Pancreas (tissue), 10 donors: ENCODE measurements at regions not wholly inside any gene's neighbourhood (a gene's known extent, or its start where the extent isn't known, plus 50 kb on each side); places are given as distances from the start of the nearest gene placed in this dataset.

Experiments used
- ATAC-seq, 4 donors: fragments of 200-7000 bp; cut with Tn5 transposase; one replicate each; pipeline versions ENCODE4 v1.8.0 to v1.9.1; 2020; ENCODE audit warnings: mild to moderate bottlenecking in 4 of 4, moderate library complexity in 4 of 4
- DNase-seq, 6 donors: peaks; one replicate each; pipeline ENCODE4 v3.0.0-alpha.2; 2020
- FAIRE-seq: peaks from 2 replicates; lab custom pipeline; 2012; peaks lifted over from hg19 to GRCh38; lab: Jason Lieb, UNC
- H3K27ac ChIP-seq, 4 donors: fragments of 200-600 bp; sonication (generic); 1 replicate in 3 of 4; 2 replicates in 1 of 4; pipeline versions ENCODE4 v1.5.0 to v1.8.0; 2020
- H3K27me3 ChIP-seq, 4 donors: fragments of 200-600 bp; one replicate each; pipeline ENCODE4 v1.8.0; 2021
- H3K36me3 ChIP-seq, 3 donors: fragments of 200-600 bp; sonication (generic) in 1 of 3; one replicate each; pipeline versions ENCODE4 v1.5.0 to v1.8.0; 2020 to 2021
- H3K4me1 ChIP-seq, 3 donors: fragments of 200-600 bp; one replicate each; pipeline ENCODE4 v1.8.0; 2021
- H3K4me3 ChIP-seq, 4 donors: fragments of 200-600 bp; sonication (generic) in 2 of 4; one replicate each; pipeline versions ENCODE4 v1.5.0 to v1.8.0; 2020 to 2021
- H3K9me3 ChIP-seq, 4 donors: fragments of 200-600 bp; one replicate each; pipeline ENCODE4 v1.8.0; 2021
- CTCF ChIP-seq, 4 donors: fragments of 200-600 bp; sonication (generic) in 3 of 4; IDR thresholded peaks; one replicate each; pipeline versions ENCODE4 v1.5.0 to v1.8.0; 2021; ENCODE audit warnings: antibody characterized with exemption in 4 of 4
- WGBS, 2 donors: extraction: QIAGEN DNeasy Blood & Tissue Kit; methylation state at CpG; one replicate each; pipeline ENCODE4 v1.1.7; 2013; 5-methylcytosine and 5-hydroxymethylcytosine counted together
- intact Hi-C, 3 donors: fragments of 100-400 bp; cut with DNase I; formaldehyde crosslinking; loops; one replicate each; pipeline versions ENCODE4 v1.11.1 to v1.14.2; 2022
- donor health status: healthy with polysubstance abuse.
- donor health status: DM: no; HTN: no; CAD: no; lungs with moderate emphysema.
- donor health status: DM: no; HTN: no; CAD: no.
- donor health status: control.
- donor health status: control.
- donor health status: Bipolar disorder and iron deficiency.
- donor health status: DM: yes; HTN: yes; CAD: no.
- donor health status: DM: no; HTN: no; CAD: no.
- donor health status: DM: no; HTN: no; CAD: no.
- donor health status: DM: yes; HTN: yes; CAD: no.

DNA sequence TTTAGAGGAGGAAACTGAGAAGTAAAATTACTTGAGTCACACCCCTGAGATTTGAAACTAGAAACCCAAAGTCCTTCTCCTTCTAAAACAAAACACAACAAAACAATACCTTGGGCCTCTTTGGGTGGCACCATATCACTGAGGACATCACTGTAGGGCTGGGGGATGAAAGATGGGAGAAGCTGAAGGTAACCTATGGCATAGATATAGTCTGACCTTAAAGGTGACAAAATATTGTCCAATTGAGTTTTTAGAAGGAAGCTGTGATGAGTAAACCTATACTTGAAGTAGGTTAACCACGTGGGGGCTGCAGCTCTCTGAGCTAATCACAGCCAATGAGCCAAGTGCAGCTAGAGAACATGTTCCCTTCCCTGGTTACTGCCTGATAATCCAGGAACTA is 167.4 kb upstream of the CD180 start:
- no peaks in the 10 kb centered on the region for H3K9me3 ChIP-seq
- H3K36me3 ChIP-seq = no peaks in the 10 kb centered on the region
- intact Hi-C loops = no loop called here
- DNase-seq (no peak), FAIRE-seq (no peak), ATAC-seq (no peak)
- no peak for TF ChIP-seq CTCF (IDR thresholded peaks at IDR 0.05)
- 42 to 77% methylated on average over 1 of the region's 1 CpG for WGBS, 2 donors
- no peak overlapping the region for H3K4me3 ChIP-seq
- H3K27me3 ChIP-seq = no peaks in the 10 kb centered on the region
- no peak overlapping the region for H3K27ac ChIP-seq
- no peaks in the 10 kb centered on the region for H3K4me1 ChIP-seq

- FAIRE-seq (no peak), ATAC-seq (no peak), DNase-seq (no peak)
- H3K9me3 ChIP-seq = no peaks in the 10 kb centered on the region
- WGBS, 2 donors = 74 to 78% methylated on average over 5 of the region's 5 CpGs
- intact Hi-C loops = no loop called here
- no peaks in the 10 kb centered on the region for H3K27me3 ChIP-seq
- no peak overlapping the region for H3K4me3 ChIP-seq
- no peak overlapping the region for H3K27ac ChIP-seq
- no peak for TF ChIP-seq CTCF (IDR thresholded peaks at IDR 0.05)
- H3K36me3 ChIP-seq = no peaks in the 10 kb centered on the region
- H3K4me1 ChIP-seq = no peaks in the 10 kb centered on the region
Measured at GRCh38 chr5:67363180-67363709, 166.6 kb upstream of the CD180 start.

GRCh38 chr5:67361932-67362729 is 165.5 kb upstream of the CD180 start:
- Histone ChIP-seq H3K9me3 (no peaks in the 10 kb centered on the region), H3K27ac (no peak overlapping the region), H3K36me3 (no peaks in the 10 kb centered on the region), H3K4me1 (no peaks in the 10 kb centered on the region), H3K27me3 (no peaks in the 10 kb centered on the region), H3K4me3 (no peak overlapping the region)
- WGBS, 2 donors = 74 to 90% methylated on average over 6 of the region's 6 CpGs
- no peak for DNase-seq
- TF ChIP-seq CTCF (IDR thresholded peaks at IDR 0.05) = no peak
- ATAC-seq = no peak
- FAIRE-seq = no peak
- intact Hi-C loops = no loop called here

- no peaks in the 10 kb centered on the region for H3K4me1 ChIP-seq
- H3K4me3 ChIP-seq = no peak overlapping the region
- intact Hi-C loops = no loop called here
- TF ChIP-seq CTCF (IDR thresholded peaks at IDR 0.05) = no peak
- WGBS, 2 donors = 77 to 84% methylated on average over 3 of the region's 3 CpGs
- H3K27ac ChIP-seq = no peak overlapping the region
- H3K36me3 ChIP-seq = no peaks in the 10 kb centered on the region
- ATAC-seq (no peak), DNase-seq (no peak), FAIRE-seq (no peak)
- H3K27me3 ChIP-seq = no peaks in the 10 kb centered on the region
- H3K9me3 ChIP-seq = no peaks in the 10 kb centered on the region
Measured at GRCh38 chr5:67360047-67360446, 163.4 kb upstream of the CD180 start.

GRCh38 chr5:67358186-67358585 is 161.6 kb upstream of the CD180 start:
- H3K27me3 ChIP-seq = no peaks in the 10 kb centered on the region
- ATAC-seq (no peak), DNase-seq (no peak), FAIRE-seq (no peak)
- intact Hi-C loops = no loop called here
- H3K36me3 ChIP-seq = no peaks in the 10 kb centered on the region
- H3K9me3 ChIP-seq = no peaks in the 10 kb centered on the region
- H3K4me1 ChIP-seq = peaks cover 0 to 1% (median 0%) of the 10 kb centered on the region in 3 donors
- no peak overlapping the region for H3K27ac ChIP-seq
- TF ChIP-seq CTCF (IDR thresholded peaks at IDR 0.05) = no peak
- no peak overlapping the region for H3K4me3 ChIP-seq
